ENCODE measurements at regions not wholly inside any gene's neighbourhood (a gene's known extent, or its start where the extent isn't known, plus 50 kb on each side); places are given as distances from the start of the nearest gene placed in this dataset.

- TF ChIP-seq CTCF (conservative IDR thresholded peaks at IDR 0.05; ENCODE audit: low read depth, low read length) = no peak
Measured at GRCh38 chr4:124499261-124499660, 213.3 kb downstream of the ANKRD50 start.

GRCh38 chr4:124501576-124501975 is 211.0 kb downstream of the ANKRD50 start:
- no peak overlapping the region for H3K4me3 ChIP-seq (ENCODE audit: low read depth, low read length)
- TF ChIP-seq CTCF (conservative IDR thresholded peaks at IDR 0.05; ENCODE audit: low read depth, low read length) = no peak
- no peak for DNase-seq (ENCODE audit: low read depth)

More at GRCh38 chr4:124499261-124499660, 213.3 kb downstream of the ANKRD50 start:
- no peak overlapping the region for H3K4me3 ChIP-seq (ENCODE audit: low read depth, low read length)
- DNase-seq (ENCODE audit: low read depth) = no peak

- no peak for TF ChIP-seq CTCF (conservative IDR thresholded peaks at IDR 0.05; ENCODE audit: low read depth, low read length)
- no peak for DNase-seq (ENCODE audit: low read depth)
- no peak overlapping the region for H3K4me3 ChIP-seq (ENCODE audit: low read depth, low read length)
Measured at GRCh38 chr4:124504431-124504830, 208.1 kb downstream of the ANKRD50 start.

GRCh38 chr4:124505211-124505610 is 207.3 kb downstream of the ANKRD50 start:
- H3K4me3 ChIP-seq (ENCODE audit: low read depth, low read length) = no peak overlapping the region
- no peak for TF ChIP-seq CTCF (conservative IDR thresholded peaks at IDR 0.05; ENCODE audit: low read depth, low read length)
- DNase-seq (ENCODE audit: low read depth) = no peak

- DNase-seq (ENCODE audit: low read depth) = no peak
- no peak overlapping the region for H3K4me3 ChIP-seq (ENCODE audit: low read depth, low read length)
- TF ChIP-seq CTCF (conservative IDR thresholded peaks at IDR 0.05; ENCODE audit: low read depth, low read length) = no peak
Measured at GRCh38 chr4:124509151-124509550, 203.4 kb downstream of the ANKRD50 start.

GRCh38 chr4:124514588-124514987 is 197.9 kb downstream of the ANKRD50 start:
- no peak for TF ChIP-seq CTCF (conservative IDR thresholded peaks at IDR 0.05; ENCODE audit: low read depth, low read length)
- DNase-seq (ENCODE audit: low read depth) = no peak
- H3K4me3 ChIP-seq (ENCODE audit: low read depth, low read length) = no peak overlapping the region

- no peak overlapping the region for H3K4me3 ChIP-seq (ENCODE audit: low read depth, low read length)
- no peak for TF ChIP-seq CTCF (conservative IDR thresholded peaks at IDR 0.05; ENCODE audit: low read depth, low read length)
- DNase-seq (ENCODE audit: low read depth) = no peak
Measured at GRCh38 chr4:124515591-124515990, 196.9 kb downstream of the ANKRD50 start.

All from epithelial cell of proximal tubule (primary cell).